OCI-LY7 (cell line): ENCODE measurements at regions not wholly inside any gene's neighbourhood (a gene's known extent, or its start where the extent isn't known, plus 50 kb on each side); places are given as distances from the start of the nearest gene placed in this dataset.

ENCODE experiments used
- EZH2phosphoT487 ChIP-seq: fragments of 200-600 bp; sonication (generic); IDR thresholded peaks from 2 replicates; pipeline ENCODE4 v1.6.1; 2018; ENCODE audit warnings: low read depth, borderline replicate concordance, mild to moderate bottlenecking, mixed run types, antibody characterized with exemption, low read length, moderate library complexity, mixed read lengths
- TF ChIP-seq, protein P1 (sequence below): fragments of 200-600 bp; sonication (generic); conservative IDR thresholded peaks from 2 replicates; pipeline ENCODE4 v1.5.1; 2014; ENCODE audit warnings: mild to moderate bottlenecking, antibody characterized with exemption, low read length, moderate library complexity, mixed read lengths

DNA sequence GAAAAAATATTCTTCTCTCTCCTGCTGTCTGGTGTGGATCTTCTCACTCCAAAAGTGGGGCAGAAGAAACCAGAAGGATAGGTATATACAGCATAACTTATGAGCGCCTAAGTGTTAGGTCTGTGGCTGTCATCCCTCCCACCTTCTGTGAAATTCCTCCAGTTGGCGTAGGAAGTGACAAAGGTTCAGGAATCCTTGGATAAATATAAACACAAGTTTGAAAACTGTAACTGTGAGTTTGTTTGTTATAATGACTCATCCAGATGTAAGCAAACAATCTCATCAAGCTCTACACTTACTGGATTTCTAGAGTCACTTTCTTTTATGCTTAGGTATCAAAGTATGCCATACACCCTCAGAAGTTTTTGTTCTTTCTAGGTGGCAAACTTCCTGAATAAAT, 405.2 kb downstream of the FAT4 start:
- TF ChIP-seq, protein P1, sequence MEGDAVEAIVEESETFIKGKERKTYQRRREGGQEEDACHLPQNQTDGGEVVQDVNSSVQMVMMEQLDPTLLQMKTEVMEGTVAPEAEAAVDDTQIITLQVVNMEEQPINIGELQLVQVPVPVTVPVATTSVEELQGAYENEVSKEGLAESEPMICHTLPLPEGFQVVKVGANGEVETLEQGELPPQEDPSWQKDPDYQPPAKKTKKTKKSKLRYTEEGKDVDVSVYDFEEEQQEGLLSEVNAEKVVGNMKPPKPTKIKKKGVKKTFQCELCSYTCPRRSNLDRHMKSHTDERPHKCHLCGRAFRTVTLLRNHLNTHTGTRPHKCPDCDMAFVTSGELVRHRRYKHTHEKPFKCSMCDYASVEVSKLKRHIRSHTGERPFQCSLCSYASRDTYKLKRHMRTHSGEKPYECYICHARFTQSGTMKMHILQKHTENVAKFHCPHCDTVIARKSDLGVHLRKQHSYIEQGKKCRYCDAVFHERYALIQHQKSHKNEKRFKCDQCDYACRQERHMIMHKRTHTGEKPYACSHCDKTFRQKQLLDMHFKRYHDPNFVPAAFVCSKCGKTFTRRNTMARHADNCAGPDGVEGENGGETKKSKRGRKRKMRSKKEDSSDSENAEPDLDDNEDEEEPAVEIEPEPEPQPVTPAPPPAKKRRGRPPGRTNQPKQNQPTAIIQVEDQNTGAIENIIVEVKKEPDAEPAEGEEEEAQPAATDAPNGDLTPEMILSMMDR = no peak
- TF ChIP-seq EZH2phosphoT487 = no peak
